ES-I3 (cell line): ENCODE measurements at regions not wholly inside any gene's neighbourhood (a gene's known extent, or its start where the extent isn't known, plus 50 kb on each side); places are given as distances from the start of the nearest gene placed in this dataset.
"Not testable (repeated sequence)": the region's sequence is repeated elsewhere in the genome, so short reads cannot be mapped to it uniquely, and the experiment has no call there.

ENCODE experiments used
- H3K36me3 ChIP-seq: 2 replicates; pipeline ENCODE4 v1.6.1; 2013; ENCODE audit warnings: mild to moderate bottlenecking, low read length, control low read depth, moderate library complexity; ENCODE audit not compliant: insufficient read depth
- H3K4me1 ChIP-seq: 2 replicates; pipeline ENCODE4 v1.6.1; 2013; ENCODE audit warnings: mild to moderate bottlenecking, control low read depth, low read length; ENCODE audit not compliant: insufficient read depth
- H3K9ac ChIP-seq: 2 replicates; pipeline ENCODE4 v1.6.1; 2013; ENCODE audit warnings: low read depth, mild to moderate bottlenecking, low read length, moderate library complexity
- H3K9me3 ChIP-seq: 2 replicates; pipeline ENCODE4 v1.6.1; 2013; ENCODE audit warnings: mild to moderate bottlenecking, low read length, moderate library complexity; ENCODE audit not compliant: control insufficient read depth, insufficient read depth

DNA sequence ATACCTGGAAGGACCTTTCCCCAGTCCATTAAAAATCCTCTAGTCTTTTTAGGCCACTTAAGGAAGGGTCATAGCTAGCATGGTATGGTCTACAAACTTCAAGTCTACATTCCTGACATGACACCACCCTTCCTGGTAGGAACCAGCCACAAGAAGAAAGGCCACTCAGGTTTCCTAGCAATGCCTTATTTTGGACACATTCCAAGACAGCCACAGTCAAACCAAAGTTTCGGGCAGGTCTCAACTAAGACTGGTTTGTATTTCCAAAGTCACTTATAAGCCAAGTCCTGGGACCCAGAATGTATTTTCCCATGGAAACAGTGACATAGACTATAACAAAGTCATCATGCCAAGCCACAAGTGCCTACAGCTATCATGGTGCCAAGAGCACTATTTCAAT lies 50.6 kb upstream of the SLC44A3 start:
- no peaks in the 10 kb centered on the region for H3K9me3 ChIP-seq
- H3K4me1 ChIP-seq: peaks cover 13% of the 10 kb centered on the region
- H3K9ac ChIP-seq: no peak overlapping the region
- no peaks in the 10 kb centered on the region; the same call in 1 of the 2 replicates for H3K36me3 ChIP-seq

DNA sequence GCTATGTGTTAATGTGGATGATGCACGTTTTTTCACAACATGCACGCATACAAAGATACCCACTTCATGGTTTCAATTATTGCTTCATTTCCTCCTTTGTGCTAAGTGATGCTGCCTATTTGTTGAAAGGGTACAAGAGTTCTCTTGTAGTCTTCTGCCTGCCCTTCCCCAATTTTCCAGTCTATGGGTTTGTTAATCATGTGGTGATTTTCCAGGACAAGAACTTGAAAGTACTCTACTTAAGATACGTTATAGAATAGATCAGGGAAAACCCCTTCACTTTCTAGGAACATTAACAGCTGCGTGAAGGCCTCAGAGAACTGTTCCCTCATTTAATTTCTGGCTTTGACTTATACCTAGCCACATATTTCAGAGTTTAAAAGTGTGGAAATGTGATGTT lies 52.1 kb upstream of the SLC44A3 start:
- H3K9ac ChIP-seq: no peak overlapping the region
- H3K4me1 ChIP-seq: no peaks in the 10 kb centered on the region
- H3K36me3 ChIP-seq: no peaks in the 10 kb centered on the region; the same call in 1 of the 2 replicates
- no peaks in the 10 kb centered on the region for H3K9me3 ChIP-seq

GRCh38 chr1:94765958-94766357 lies 54.2 kb upstream of the SLC44A3 start:
- Histone ChIP-seq H3K9me3 (no peaks in the 10 kb centered on the region), H3K4me1 (no peaks in the 10 kb centered on the region), H3K9ac (no peak overlapping the region), H3K36me3 (no peaks in the 10 kb centered on the region; the same call in 1 of the 2 replicates)

GRCh38 chr1:94759188-94759587 lies 61.0 kb upstream of the SLC44A3 start:
- Histone ChIP-seq H3K9ac (no peak overlapping the region), H3K9me3 (no peaks in the 10 kb centered on the region), H3K4me1 (peaks cover 18% of the 10 kb centered on the region), H3K36me3 (no peaks in the 10 kb centered on the region)

DNA sequence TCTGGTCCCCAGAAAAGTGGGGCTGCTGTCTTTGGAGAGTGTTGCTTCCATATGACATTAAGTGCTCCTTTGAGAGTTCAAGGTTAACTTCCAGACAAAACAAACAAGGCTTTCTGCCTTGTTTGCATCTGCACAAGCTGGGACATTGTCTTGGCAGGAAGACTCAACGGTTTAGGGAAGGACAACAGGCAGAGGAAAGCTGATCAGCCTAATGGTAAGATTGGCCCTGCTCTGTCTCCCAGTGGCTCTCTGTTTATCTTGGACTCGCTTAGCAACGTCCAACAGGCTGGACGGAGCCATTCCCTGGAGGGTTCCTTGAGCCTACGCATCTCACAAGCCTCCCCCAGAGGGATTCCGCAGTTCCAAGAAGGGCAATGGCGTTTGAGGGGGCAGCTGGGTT lies 62.2 kb upstream of the SLC44A3 start:
- Histone ChIP-seq H3K9ac (no peak overlapping the region), H3K9me3 (no peaks in the 10 kb centered on the region), H3K36me3 (no peaks in the 10 kb centered on the region), H3K4me1 (peaks cover 24% of the 10 kb centered on the region)

DNA sequence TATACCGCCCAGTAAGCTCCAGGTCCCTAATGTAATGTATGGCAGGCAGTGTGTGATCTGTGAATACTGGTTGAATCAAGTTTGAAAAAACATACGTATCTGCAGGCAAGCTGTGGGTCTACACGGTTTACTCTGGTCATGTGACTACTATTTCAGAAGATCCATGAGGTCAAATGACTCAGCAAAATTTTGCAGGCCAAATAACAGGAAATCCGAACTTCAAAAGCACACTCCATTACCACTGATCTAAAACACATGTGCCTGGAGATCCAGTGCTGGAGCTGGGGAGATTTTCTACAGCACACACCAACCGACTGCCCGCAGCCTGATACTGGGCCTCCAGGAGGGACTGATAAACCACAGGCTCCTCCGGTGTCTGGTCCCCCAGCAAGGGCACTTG lies 64.5 kb upstream of the SLC44A3 start:
- peaks cover 24% of the 10 kb centered on the region for H3K4me1 ChIP-seq
- H3K9ac ChIP-seq: no peak overlapping the region
- no peaks in the 10 kb centered on the region for H3K36me3 ChIP-seq
- H3K9me3 ChIP-seq: no peaks in the 10 kb centered on the region

DNA sequence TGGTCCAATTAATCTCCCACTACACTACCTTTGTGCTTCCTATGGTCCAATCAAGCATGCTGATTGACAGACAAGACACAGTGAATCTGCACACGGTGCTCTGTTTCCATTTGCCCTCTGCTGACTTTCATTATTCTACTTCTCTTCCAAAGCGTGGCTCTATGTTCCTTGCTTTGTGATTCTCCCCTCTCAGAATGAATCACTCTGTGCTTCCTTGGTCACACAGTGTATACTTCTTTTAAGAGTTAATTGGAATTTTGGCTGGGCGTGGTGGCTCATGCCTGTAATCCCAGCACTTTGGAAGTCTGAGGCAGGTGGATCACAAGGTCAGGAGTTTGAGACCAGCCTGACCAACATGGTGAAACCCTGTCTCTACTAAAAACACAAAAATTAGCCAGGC lies 65.1 kb upstream of the SLC44A3 start:
- peaks cover 24% of the 10 kb centered on the region for H3K4me1 ChIP-seq
- H3K36me3 ChIP-seq, H3K9ac ChIP-seq, H3K9me3 ChIP-seq: not testable (repeated sequence)

DNA sequence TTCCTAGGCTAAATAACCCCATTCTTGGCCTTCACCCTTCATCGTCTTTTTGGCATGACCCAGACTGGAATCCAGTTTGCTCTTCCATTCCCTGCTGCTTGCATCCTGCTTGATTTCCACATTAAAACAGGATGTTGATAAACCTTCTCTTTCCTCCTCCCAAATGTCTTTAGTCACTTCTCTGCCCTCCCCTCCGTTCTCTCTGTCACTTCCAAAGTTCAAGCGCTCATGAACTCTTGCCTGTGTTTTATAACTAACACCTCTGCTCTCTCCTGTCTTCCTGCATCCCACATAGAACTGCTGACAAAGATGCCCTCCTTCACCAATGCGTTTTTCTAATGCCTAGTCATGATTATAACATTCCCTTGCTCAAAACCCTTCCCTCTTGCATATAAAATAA lies 65.6 kb upstream of the SLC44A3 start:
- Histone ChIP-seq H3K9me3 (no peaks in the 10 kb centered on the region), H3K36me3 (no peaks in the 10 kb centered on the region), H3K9ac (no peak overlapping the region), H3K4me1 (peaks cover 24% of the 10 kb centered on the region)

GRCh38 chr1:94754095-94754494 lies 66.1 kb upstream of the SLC44A3 start:
- peaks cover 24% of the 10 kb centered on the region for H3K4me1 ChIP-seq
- no peak overlapping the region for H3K9ac ChIP-seq
- H3K36me3 ChIP-seq: no peaks in the 10 kb centered on the region
- H3K9me3 ChIP-seq: no peaks in the 10 kb centered on the region

GRCh38 chr1:94753171-94753972 lies 66.8 kb upstream of the SLC44A3 start:
- Histone ChIP-seq H3K9ac (no peak overlapping the region), H3K36me3 (no peaks in the 10 kb centered on the region), H3K9me3 (no peaks in the 10 kb centered on the region), H3K4me1 (peaks cover 24% of the 10 kb centered on the region)

- not testable (repeated sequence) for H3K9ac ChIP-seq, H3K36me3 ChIP-seq, H3K9me3 ChIP-seq
- peaks cover 24% of the 10 kb centered on the region for H3K4me1 ChIP-seq
Measured at GRCh38 chr1:94751483-94751882, 68.7 kb upstream of the SLC44A3 start.

DNA sequence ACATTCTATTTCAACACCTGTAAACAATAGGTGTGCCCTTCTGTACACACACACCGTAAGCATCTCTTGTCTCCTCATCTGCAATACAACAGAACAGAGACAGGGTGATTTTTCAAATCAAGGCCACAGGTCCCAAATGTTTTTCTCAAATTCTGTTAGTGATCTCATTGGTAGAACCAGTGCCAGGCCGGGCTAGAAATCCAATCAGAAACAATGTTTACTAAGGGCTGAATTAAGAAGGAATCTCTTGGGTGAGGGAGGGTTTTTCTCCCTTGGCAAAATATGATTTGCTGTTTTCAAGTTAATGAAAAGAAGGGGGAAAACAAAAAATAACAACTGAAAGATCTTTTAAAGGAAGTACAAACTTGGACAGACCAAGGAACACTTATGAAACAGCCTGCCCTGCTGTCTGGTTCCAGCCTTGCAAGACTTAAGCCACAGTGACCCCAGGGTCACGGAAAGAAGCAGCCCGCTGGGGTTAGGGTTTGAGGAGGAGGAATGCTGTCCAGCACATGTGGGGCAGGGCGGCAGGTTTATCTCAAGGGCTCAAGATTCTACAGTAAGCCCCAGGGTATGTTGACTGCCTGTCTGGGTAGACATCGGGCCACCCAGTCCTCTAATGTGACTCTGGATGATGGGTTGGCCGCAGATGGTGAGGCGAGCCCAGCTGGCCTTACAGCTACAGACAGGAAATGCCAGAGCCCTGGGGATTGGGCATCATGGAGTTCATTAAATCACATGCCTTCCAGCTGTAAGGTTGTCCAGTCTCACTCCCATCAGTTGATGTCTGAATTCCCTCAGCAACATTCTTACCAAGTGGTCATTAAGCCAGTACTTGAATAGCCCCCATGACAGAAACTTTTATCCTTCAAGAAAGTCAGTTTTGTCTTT lies 73.3 kb upstream of the SLC44A3 start:
- H3K36me3 ChIP-seq: no peaks in the 10 kb centered on the region; the same call in 1 of the 2 replicates
- peaks cover 8% of the 10 kb centered on the region; the same call in 1 of the 2 replicates for H3K4me1 ChIP-seq
- H3K9ac ChIP-seq: no peak overlapping the region
- H3K9me3 ChIP-seq: no peaks in the 10 kb centered on the region

DNA sequence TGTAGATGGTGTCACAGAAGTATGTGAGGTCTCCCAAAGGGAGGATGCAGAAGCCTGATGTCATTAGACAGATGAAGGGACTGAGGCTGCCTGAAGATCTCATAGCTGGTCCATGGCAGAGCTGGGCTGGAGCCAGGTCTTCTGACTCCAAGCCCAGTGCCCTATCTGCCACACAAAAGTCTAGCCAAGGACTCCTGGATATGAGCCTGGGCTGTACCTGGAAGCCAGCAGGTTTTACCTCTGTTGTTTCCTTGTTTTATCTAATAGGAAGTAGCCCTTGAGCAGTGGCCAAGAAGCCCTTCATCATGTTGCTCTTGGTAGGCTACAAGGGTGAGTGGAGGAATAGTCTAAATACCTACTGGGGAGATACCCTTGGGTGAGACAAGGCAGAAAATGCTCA lies 74.4 kb upstream of the SLC44A3 start:
- H3K4me1 ChIP-seq: peaks cover 8% of the 10 kb centered on the region; the same call in 1 of the 2 replicates
- no peaks in the 10 kb centered on the region; the same call in 1 of the 2 replicates for H3K36me3 ChIP-seq
- no peak overlapping the region for H3K9ac ChIP-seq
- H3K9me3 ChIP-seq: no peaks in the 10 kb centered on the region

GRCh38 chr1:94743862-94744261 lies 76.3 kb upstream of the SLC44A3 start:
- Histone ChIP-seq H3K9me3 (no peaks in the 10 kb centered on the region), H3K4me1 (peaks cover 8% of the 10 kb centered on the region; the same call in 1 of the 2 replicates), H3K9ac (no peak overlapping the region), H3K36me3 (no peaks in the 10 kb centered on the region; the same call in 1 of the 2 replicates)
